ENCODE measurements at regions not wholly inside any gene's neighbourhood (a gene's known extent, or its start where the extent isn't known, plus 50 kb on each side); places are given as distances from the start of the nearest gene placed in this dataset.
"Not testable (repeated sequence)": the region's sequence is repeated elsewhere in the genome, so short reads cannot be mapped to it uniquely, and the experiment has no call there.

GRCh38 chr4:28774344-28774743 is 1913.7 kb downstream of the STIM2 start:
- DNase-seq: no peak

- no peak for DNase-seq
Measured at GRCh38 chr4:28776004-28776403, 1915.4 kb downstream of the STIM2 start.

GRCh38 chr4:28784188-28784587 is 1923.5 kb downstream of the STIM2 start:
- no peak for DNase-seq

GRCh38 chr4:28787947-28788346 is 1927.3 kb downstream of the STIM2 start:
- DNase-seq: no peak

GRCh38 chr4:28788929-28789490 is 1928.4 kb downstream of the STIM2 start:
- no peak for DNase-seq

GRCh38 chr4:28792917-28793597 is 1927.1 kb upstream of the PCDH7 start:
- no peak for DNase-seq

GRCh38 chr4:28799696-28800095 is 1920.5 kb upstream of the PCDH7 start:
- DNase-seq: no peak

- DNase-seq: no peak
Measured at GRCh38 chr4:28811025-28811424, 1909.1 kb upstream of the PCDH7 start.

- no peak for DNase-seq
Measured at GRCh38 chr4:28822163-28822562, 1898.0 kb upstream of the PCDH7 start.

- no peak for DNase-seq
Measured at GRCh38 chr4:28827866-28828265, 1892.3 kb upstream of the PCDH7 start.

- DNase-seq: no peak
Measured at GRCh38 chr4:28831867-28832266, 1888.3 kb upstream of the PCDH7 start.

- DNase-seq: no peak
Measured at GRCh38 chr4:28832444-28832843, 1887.7 kb upstream of the PCDH7 start.

GRCh38 chr4:28834120-28834519 is 1886.0 kb upstream of the PCDH7 start:
- no peak for DNase-seq

- DNase-seq: no peak
Measured at GRCh38 chr4:28835501-28835900, 1884.7 kb upstream of the PCDH7 start.

- DNase-seq: no peak
Measured at GRCh38 chr4:28842271-28842670, 1877.9 kb upstream of the PCDH7 start.

GRCh38 chr4:28845158-28845557 is 1875.0 kb upstream of the PCDH7 start:
- no peak for DNase-seq

GRCh38 chr4:28857028-28857427 is 1863.1 kb upstream of the PCDH7 start:
- not testable (repeated sequence) for DNase-seq

- no peak for DNase-seq
Measured at GRCh38 chr4:28868841-28869240, 1851.3 kb upstream of the PCDH7 start.

- no peak for DNase-seq
Measured at GRCh38 chr4:28879178-28879577, 1841.0 kb upstream of the PCDH7 start.

GRCh38 chr4:28879900-28880299 is 1840.3 kb upstream of the PCDH7 start:
- no peak for DNase-seq

- DNase-seq: no peak
Measured at GRCh38 chr4:28883211-28883610, 1837.0 kb upstream of the PCDH7 start.

- no peak for DNase-seq
Measured at GRCh38 chr4:28886934-28887333, 1833.2 kb upstream of the PCDH7 start.

GRCh38 chr4:28890949-28891775 is 1829.0 kb upstream of the PCDH7 start:
- DNase-seq: no peak

GRCh38 chr4:28913466-28913865 is 1806.7 kb upstream of the PCDH7 start:
- no peak for DNase-seq
